Right atrium auricular region (tissue), 2 donors: ENCODE measurements at regions not wholly inside any gene's neighbourhood (a gene's known extent, or its start where the extent isn't known, plus 50 kb on each side); places are given as distances from the start of the nearest gene placed in this dataset.

ENCODE experiments used
- DNase-seq: peaks from one replicate; pipeline ENCODE4 v3.0.0-alpha.2; 2019; ENCODE audit warnings: low spot score
- H3K27ac ChIP-seq, 2 donors: fragments of 200-600 bp; sonication (generic); 1 replicate in 1 of 2; 2 replicates in 1 of 2; pipeline ENCODE4 v1.5.1; 2016 to 2019
- H3K27me3 ChIP-seq, 2 donors: fragments of 200-600 bp; sonication (generic); one replicate each; pipeline versions ENCODE4 v1.5.1 to v1.6.0; 2017 to 2019
- H3K36me3 ChIP-seq: fragments of 200-600 bp; sonication (generic); one replicate; pipeline ENCODE4 v1.5.1; 2016
- H3K4me1 ChIP-seq, 2 donors: fragments of 200-600 bp; sonication (generic); one replicate each; pipeline versions ENCODE4 v1.5.1 to v1.6.0; 2017 to 2019
- H3K4me3 ChIP-seq, 2 donors: fragments of 200-600 bp; sonication (generic); 1 replicate in 1 of 2; 2 replicates in 1 of 2; pipeline ENCODE4 v1.5.1; 2017 to 2019; ENCODE audit warnings: mild to moderate bottlenecking in 1 of 2, moderate library complexity in 1 of 2
- H3K9me3 ChIP-seq, 2 donors: fragments of 200-600 bp; sonication (generic); one replicate each; pipeline ENCODE4 v1.5.1; 2019
- CTCF ChIP-seq, 2 donors: fragments of 200-600 bp; sonication (generic); IDR thresholded peaks; one replicate each; pipeline ENCODE4 v1.5.1; 2019; ENCODE audit warnings: antibody characterized with exemption in 2 of 2

GRCh38 chr4:30832639-30833038 lies 112.5 kb downstream of the PCDH7 start:
- Histone ChIP-seq H3K27me3 (no peaks in the 10 kb centered on the region), H3K27ac (no peak overlapping the region), H3K9me3 (no peaks in the 10 kb centered on the region), H3K4me3 (no peak overlapping the region), H3K36me3 (no peaks in the 10 kb centered on the region), H3K4me1 (peaks cover 0 to 7% of the 10 kb centered on the region in 2 donors)
- TF ChIP-seq CTCF (IDR thresholded peaks at IDR 0.05): no peak
- no peak for DNase-seq

GRCh38 chr4:30833206-30833605 lies 113.0 kb downstream of the PCDH7 start:
- Histone ChIP-seq H3K36me3 (no peaks in the 10 kb centered on the region), H3K4me1 (peaks cover 0 to 7% of the 10 kb centered on the region in 2 donors), H3K27ac (no peak overlapping the region), H3K4me3 (no peak overlapping the region), H3K27me3 (no peaks in the 10 kb centered on the region), H3K9me3 (no peaks in the 10 kb centered on the region)
- no peak for TF ChIP-seq CTCF (IDR thresholded peaks at IDR 0.05)
- no peak for DNase-seq

- Histone ChIP-seq H3K36me3 (no peaks in the 10 kb centered on the region), H3K9me3 (no peaks in the 10 kb centered on the region), H3K4me1 (peaks cover 0 to 7% of the 10 kb centered on the region in 2 donors), H3K27ac (no peak overlapping the region), H3K4me3 (no peak overlapping the region), H3K27me3 (no peaks in the 10 kb centered on the region)
- DNase-seq: no peak
- TF ChIP-seq CTCF (IDR thresholded peaks at IDR 0.05): no peak
These were observed 114.9 kb downstream of the PCDH7 start for GRCh38 chr4:30835044-30835443.

- DNase-seq: no peak
- TF ChIP-seq CTCF (IDR thresholded peaks at IDR 0.05): no peak
- Histone ChIP-seq H3K9me3 (no peaks in the 10 kb centered on the region), H3K27me3 (no peaks in the 10 kb centered on the region), H3K27ac (no peak overlapping the region), H3K4me1 (peaks cover 0 to 7% of the 10 kb centered on the region in 2 donors), H3K36me3 (no peaks in the 10 kb centered on the region), H3K4me3 (no peak overlapping the region)
These were observed 116.1 kb downstream of the PCDH7 start for GRCh38 chr4:30836231-30836630.

- Histone ChIP-seq H3K36me3 (no peaks in the 10 kb centered on the region), H3K9me3 (no peaks in the 10 kb centered on the region), H3K27ac (no peak overlapping the region), H3K4me1 (peaks cover 0 to 7% of the 10 kb centered on the region in 2 donors), H3K27me3 (no peaks in the 10 kb centered on the region), H3K4me3 (no peak overlapping the region)
- TF ChIP-seq CTCF (IDR thresholded peaks at IDR 0.05): no peak
- DNase-seq: no peak
These were observed 117.0 kb downstream of the PCDH7 start for GRCh38 chr4:30837131-30837539.

GRCh38 chr4:30837861-30838260 lies 117.7 kb downstream of the PCDH7 start:
- no peak for DNase-seq
- Histone ChIP-seq H3K36me3 (no peaks in the 10 kb centered on the region), H3K4me3 (no peak overlapping the region), H3K9me3 (no peaks in the 10 kb centered on the region), H3K27me3 (no peaks in the 10 kb centered on the region), H3K4me1 (peaks cover 0 to 7% of the 10 kb centered on the region in 2 donors), H3K27ac (no peak overlapping the region)
- TF ChIP-seq CTCF (IDR thresholded peaks at IDR 0.05): no peak
